ENCODE measurements at regions not wholly inside any gene's neighbourhood (a gene's known extent, or its start where the extent isn't known, plus 50 kb on each side); places are given as distances from the start of the nearest gene placed in this dataset.

DNA sequence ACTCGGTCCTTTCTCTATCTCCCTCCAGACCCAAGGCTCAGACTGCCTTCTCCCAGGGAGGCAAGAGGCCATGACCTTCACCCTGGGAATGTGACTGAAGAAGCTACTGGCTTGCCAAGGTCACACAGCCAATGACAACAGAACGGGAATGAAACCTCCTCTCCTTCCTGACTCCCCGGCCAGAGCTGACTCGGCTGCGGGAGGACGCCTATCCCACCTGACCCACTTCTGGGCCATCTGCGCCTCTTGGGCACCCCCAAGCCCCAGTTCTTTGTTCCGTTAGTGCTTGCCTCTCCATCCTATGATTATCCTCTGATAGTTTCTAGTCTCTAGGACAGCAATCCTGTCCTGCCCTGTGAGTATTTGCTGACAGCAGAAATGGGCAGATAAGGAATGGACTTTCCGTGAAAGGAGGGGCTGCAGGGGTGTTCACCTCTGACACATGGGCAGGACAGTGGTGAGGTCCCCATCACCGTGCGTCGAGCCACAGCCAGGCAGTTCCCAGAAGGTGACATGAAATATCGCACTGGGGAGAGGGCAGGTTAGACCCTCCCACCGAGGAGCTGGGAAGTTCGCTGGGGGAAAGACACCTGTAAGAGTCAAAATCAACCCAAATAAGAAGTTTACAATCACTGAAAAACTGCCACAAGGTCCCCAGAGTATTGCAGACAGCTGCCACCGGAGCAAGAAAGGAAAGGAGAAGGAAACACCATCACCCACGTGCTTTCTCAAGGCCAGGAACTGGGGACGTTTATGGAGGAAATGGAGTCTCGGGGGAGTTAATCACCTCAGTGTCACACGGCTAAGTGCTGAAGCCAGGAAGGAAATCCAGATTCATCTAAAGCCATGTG lies 63.0 kb downstream of the INSIG1 start:
- Histone ChIP-seq H3K27me3 (ENCODE audit: low read depth) (peaks cover 82% of the 10 kb centered on the region), H3K36me3 (no peaks in the 10 kb centered on the region), H3K27ac (no peak overlapping the region), H3K4me3 (no peak overlapping the region), H3K4me1 (no peaks in the 10 kb centered on the region), H3K9me3 (no peaks in the 10 kb centered on the region)
- DNase-seq, result peak; percentile 36
- no peak for ATAC-seq
- intact Hi-C loops (cut with DNase I), result no loop called here
- TF ChIP-seq, protein P1, sequence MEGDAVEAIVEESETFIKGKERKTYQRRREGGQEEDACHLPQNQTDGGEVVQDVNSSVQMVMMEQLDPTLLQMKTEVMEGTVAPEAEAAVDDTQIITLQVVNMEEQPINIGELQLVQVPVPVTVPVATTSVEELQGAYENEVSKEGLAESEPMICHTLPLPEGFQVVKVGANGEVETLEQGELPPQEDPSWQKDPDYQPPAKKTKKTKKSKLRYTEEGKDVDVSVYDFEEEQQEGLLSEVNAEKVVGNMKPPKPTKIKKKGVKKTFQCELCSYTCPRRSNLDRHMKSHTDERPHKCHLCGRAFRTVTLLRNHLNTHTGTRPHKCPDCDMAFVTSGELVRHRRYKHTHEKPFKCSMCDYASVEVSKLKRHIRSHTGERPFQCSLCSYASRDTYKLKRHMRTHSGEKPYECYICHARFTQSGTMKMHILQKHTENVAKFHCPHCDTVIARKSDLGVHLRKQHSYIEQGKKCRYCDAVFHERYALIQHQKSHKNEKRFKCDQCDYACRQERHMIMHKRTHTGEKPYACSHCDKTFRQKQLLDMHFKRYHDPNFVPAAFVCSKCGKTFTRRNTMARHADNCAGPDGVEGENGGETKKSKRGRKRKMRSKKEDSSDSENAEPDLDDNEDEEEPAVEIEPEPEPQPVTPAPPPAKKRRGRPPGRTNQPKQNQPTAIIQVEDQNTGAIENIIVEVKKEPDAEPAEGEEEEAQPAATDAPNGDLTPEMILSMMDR (IDR thresholded peaks at IDR 0.05), result no peak

DNA sequence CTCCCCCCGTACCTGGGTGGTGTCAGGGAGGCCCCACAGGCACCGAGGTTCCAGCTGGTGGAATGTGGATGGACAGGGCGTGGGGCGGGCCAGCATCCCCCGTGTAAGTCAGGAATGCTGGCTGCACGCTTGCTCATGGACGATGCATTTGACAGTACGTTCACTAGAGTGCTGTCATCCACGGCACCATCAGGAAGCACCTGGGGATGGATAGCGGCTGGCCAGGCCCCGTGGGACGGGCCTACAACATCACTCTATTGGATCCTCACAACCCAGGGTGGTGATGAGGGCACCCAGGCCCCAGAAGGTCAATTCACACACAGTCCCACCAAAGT lies 63.6 kb downstream of the INSIG1 start:
- no peak overlapping the region for H3K4me3 ChIP-seq
- no peaks in the 10 kb centered on the region for H3K9me3 ChIP-seq
- intact Hi-C loops (cut with DNase I), result no loop called here
- TF ChIP-seq, protein P1 (IDR thresholded peaks at IDR 0.05), result no peak
- no peaks in the 10 kb centered on the region for H3K36me3 ChIP-seq
- peaks cover 77% of the 10 kb centered on the region for H3K27me3 ChIP-seq (ENCODE audit: low read depth)
- no peaks in the 10 kb centered on the region for H3K4me1 ChIP-seq
- no peak for ATAC-seq
- DNase-seq, result peak; percentile 33
- H3K27ac ChIP-seq, result no peak overlapping the region

DNA sequence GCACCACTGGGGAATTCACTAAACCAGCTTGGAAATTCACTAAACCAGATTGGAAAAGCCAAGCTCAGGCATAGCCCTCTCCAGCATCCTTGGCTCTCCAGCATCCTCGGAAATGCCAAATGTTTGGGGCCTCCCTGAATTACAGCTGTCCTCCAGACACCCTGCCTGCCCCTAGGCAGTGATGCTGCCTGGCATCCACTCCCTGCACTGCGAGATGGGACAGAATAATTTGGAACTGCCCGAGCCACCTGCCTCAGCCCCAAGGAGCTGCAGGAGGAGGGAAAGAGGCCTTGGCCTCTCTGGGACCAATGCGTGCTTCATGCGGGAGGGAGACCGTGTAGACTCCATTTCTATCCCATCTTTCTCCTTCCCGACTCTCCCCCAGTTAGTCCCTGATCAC lies 64.3 kb downstream of the INSIG1 start:
- Histone ChIP-seq H3K27ac (no peak overlapping the region), H3K4me3 (no peak overlapping the region), H3K36me3 (no peaks in the 10 kb centered on the region), H3K27me3 (ENCODE audit: low read depth) (peaks cover 72% of the 10 kb centered on the region), H3K4me1 (no peaks in the 10 kb centered on the region), H3K9me3 (no peaks in the 10 kb centered on the region)
- DNase-seq (peak; percentile 14), ATAC-seq (no peak)
- TF ChIP-seq, protein P1 (IDR thresholded peaks at IDR 0.05), result no peak
- intact Hi-C loops (cut with DNase I), result no loop called here

DNA sequence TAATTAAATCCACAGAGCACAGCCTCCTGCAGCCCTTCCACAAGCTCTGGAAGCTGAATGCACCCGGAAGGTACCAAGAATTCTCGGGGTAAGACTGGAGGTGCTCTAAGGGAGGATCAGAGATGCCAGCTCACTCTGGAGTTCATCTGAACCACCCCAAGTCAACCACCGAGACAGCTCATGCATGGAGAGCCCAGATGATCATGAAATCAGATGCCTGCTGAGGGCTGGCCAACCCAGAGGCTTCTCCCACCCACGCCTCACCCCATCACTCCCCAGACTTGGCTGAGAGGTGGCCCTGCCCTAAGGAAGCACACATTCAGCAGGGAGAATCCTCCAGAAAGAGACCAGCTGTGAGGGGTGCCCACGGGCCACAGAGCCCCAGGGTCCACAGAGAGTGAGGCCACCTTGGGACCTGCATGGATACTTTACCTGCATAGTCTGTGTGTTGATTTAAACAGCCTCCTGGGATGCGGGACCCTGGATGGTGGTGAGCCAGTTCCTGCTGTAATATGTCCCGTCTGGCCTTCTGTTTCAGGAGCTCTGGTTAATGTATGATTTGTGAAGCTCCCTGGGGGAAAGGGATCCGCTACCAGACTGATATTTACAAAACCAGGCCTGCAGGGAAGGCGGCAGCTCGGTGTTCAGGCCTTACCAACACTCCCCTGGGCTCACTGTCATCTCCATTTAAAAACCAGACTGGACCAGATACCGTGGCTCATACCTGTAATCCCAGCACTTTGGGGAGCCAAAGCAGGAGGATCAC lies 64.9 kb downstream of the INSIG1 start:
- H3K4me3 ChIP-seq, result no peak overlapping the region
- intact Hi-C loops (cut with DNase I), result no loop called here
- H3K4me1 ChIP-seq, result no peaks in the 10 kb centered on the region
- TF ChIP-seq, protein P1 (IDR thresholded peaks at IDR 0.05), result no peak
- peaks cover 66% of the 10 kb centered on the region for H3K27me3 ChIP-seq (ENCODE audit: low read depth)
- DNase-seq, result peak; percentile 16
- H3K9me3 ChIP-seq, result no peaks in the 10 kb centered on the region
- no peaks in the 10 kb centered on the region for H3K36me3 ChIP-seq
- no peak for ATAC-seq
- no peak overlapping the region for H3K27ac ChIP-seq

DNA sequence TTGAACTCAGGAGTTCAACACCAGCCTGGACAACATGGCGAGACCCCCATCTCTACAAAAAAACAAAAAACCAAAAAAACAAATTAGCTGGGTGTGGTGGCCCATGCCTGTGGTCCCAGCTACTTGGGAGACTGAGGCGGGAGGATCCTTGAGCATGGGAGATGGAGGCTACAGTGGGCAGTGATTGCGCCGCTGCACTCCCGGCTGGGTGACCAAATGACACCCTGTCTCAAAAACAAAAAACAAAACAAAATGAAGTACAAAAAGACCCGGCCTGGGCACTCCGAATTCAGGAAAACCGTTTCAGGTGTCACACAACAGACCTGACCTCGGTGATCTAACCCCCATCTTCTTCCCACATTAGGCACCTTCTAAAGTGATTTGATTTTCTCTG lies 65.5 kb downstream of the INSIG1 start:
- TF ChIP-seq, protein P1 (IDR thresholded peaks at IDR 0.05), result no peak
- no peak overlapping the region for H3K27ac ChIP-seq
- no peak for ATAC-seq
- no peaks in the 10 kb centered on the region for H3K9me3 ChIP-seq
- H3K4me3 ChIP-seq, result no peak overlapping the region
- H3K36me3 ChIP-seq, result no peaks in the 10 kb centered on the region
- DNase-seq, result no peak
- no peaks in the 10 kb centered on the region for H3K4me1 ChIP-seq
- H3K27me3 ChIP-seq (ENCODE audit: low read depth), result peaks cover 60% of the 10 kb centered on the region
- intact Hi-C loops (cut with DNase I), result no loop called here

Measured in lower lobe of right lung (tissue), 2 donors.